Dermis microvascular lymphatic vessel endothelial cell (primary cell): ENCODE measurements at regions not wholly inside any gene's neighbourhood (a gene's known extent, or its start where the extent isn't known, plus 50 kb on each side); places are given as distances from the start of the nearest gene placed in this dataset.

Experiments used
- DNase-seq, 2 donors: peaks; one replicate each; pipeline versions ENCODE4 v3.0.0 to v3.0.0-alpha.2; 2010; ENCODE audit warnings: low read depth in 2 of 2

GRCh38 chr11:55172734-55173415, 89.1 kb upstream of the TRIM48 start:
- DNase-seq = peak in 1 of 2 donors; percentile 0
